HG03108 (cell line): ENCODE measurements at regions not wholly inside any gene's neighbourhood (a gene's known extent, or its start where the extent isn't known, plus 50 kb on each side); places are given as distances from the start of the nearest gene placed in this dataset.
"Not testable (repeated sequence)": the region's sequence is repeated elsewhere in the genome, so short reads cannot be mapped to it uniquely, and the experiment has no call there.

Experiments used
- ATAC-seq: cut with Tn5 transposase; IDR thresholded peaks from one replicate; pipeline ENCODE4 v1.9.1; 2021; ENCODE audit warnings: moderate library complexity; ENCODE audit not compliant: unreplicated experiment

- ATAC-seq = no peak
Measured at GRCh38 chr1:229710746-229711145, 84.7 kb downstream of the URB2 start.

- no peak for ATAC-seq
Measured at GRCh38 chr1:229714306-229714705, 88.3 kb downstream of the URB2 start.

GRCh38 chr1:229714964-229715603 is 89.0 kb downstream of the URB2 start:
- no peak for ATAC-seq

DNA sequence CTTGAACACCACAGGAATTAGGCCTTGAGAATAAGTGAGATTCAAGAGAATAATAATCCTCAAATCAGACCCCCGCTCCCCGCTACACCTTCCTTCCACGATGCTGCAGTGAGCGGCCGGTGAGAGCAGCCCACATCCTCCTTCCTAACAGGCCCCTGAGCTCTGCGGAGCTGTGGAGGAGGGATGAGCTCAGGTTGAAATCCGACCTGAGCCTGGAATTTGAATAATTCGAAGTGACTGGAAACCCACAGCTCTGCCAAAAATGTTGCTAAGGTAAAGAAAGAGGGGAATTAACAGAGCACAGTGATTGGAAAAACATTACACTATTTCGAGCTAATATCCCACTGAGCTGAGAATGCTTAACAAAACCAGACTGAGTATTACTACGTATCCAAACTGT is 90.0 kb downstream of the URB2 start:
- no peak for ATAC-seq

DNA sequence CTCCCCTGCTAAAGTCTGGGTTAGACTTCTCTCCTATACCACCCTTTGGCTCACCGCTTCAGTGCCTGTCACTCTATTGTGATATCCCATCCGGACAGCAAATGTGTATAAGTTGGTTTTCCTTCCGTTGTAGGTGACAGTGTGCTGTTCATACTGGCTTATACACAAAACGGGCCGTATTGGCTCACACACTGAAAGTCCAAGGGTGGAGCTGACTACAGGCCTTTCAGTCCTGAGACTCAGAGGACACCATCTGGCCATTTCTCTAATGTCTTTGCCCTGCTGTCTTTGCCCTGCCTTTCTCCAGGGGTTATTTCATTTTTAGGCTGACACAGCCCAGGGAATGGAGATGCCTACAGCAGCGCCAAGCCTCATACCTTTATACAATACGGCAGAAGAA is 90.7 kb downstream of the URB2 start:
- no peak for ATAC-seq

- ATAC-seq = no peak
Measured at GRCh38 chr1:229717786-229718576, 91.9 kb downstream of the URB2 start.

- no peak for ATAC-seq
Measured at GRCh38 chr1:229726061-229726460, 100.0 kb downstream of the URB2 start.

GRCh38 chr1:229729916-229730315 is 103.9 kb downstream of the URB2 start:
- no peak for ATAC-seq

- ATAC-seq = no peak
Measured at GRCh38 chr1:229730573-229730972, 104.5 kb downstream of the URB2 start.

GRCh38 chr1:229732061-229732460 is 106.0 kb downstream of the URB2 start:
- ATAC-seq = no peak

DNA sequence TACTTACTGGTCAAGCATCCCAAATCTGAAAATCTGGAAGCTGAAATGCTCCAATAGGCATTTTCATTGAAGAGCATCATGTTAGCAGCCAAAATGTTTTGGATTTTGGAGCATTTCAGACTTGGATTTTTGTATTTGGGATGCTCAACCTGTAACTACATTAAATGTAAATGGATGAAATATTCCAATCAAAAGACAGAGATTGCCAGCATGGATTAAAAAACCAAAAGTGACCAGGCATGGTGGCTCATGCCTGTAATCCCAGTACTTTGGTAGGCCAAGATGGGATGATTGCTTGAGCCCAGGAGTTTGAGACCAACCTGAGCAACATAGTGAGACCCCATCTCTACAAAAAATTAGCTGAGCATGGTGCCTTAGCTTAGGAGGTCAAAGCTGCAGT is 110.3 kb downstream of the URB2 start:
- ATAC-seq = no peak

DNA sequence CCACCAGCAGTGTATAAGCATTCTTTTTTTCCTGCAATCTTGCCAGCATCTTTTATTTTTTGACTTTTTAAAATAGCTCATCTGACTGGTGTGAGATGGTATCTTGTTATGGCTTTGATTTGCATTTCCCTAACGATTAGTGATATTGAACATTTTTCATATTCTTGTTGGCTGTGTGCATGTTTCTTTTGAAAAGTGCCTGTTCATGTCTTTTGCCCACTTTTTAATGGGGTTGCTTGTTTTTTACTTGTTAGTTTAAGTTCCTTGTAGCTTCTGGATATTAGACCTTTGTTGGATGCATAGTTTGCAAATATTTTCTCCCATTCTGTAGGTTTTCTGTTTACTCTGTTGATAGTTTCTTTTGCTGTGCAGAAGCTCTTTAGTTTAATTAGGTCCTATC is 116.6 kb downstream of the URB2 start:
- ATAC-seq = not testable (repeated sequence)

- no peak for ATAC-seq
Measured at GRCh38 chr1:229749992-229750391, 123.9 kb downstream of the URB2 start.

GRCh38 chr1:229751610-229752009 is 125.6 kb downstream of the URB2 start:
- ATAC-seq = no peak

DNA sequence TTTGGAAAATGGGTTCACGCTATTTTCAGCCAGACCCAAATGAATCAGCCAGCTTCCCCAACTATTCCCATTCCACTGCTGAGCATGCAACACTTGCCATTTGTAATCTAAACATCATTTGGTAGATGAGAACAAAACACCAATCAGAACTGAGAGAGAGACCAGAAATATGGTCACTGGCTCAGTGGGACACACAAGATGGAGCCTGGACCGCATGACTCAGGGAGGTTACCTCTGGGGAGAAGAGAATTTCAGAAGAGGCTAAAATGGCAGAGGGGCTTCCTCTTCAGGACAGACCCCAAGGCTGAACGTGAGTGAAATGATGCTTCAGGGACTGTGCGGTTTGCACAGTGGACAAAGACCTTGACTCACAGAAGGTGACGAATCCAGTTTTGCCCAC is 126.6 kb downstream of the URB2 start:
- no peak for ATAC-seq

GRCh38 chr1:229753764-229754551 is 127.9 kb downstream of the URB2 start:
- ATAC-seq = no peak

GRCh38 chr1:229756666-229757065 is 130.6 kb downstream of the URB2 start:
- ATAC-seq = no peak

- no peak for ATAC-seq
Measured at GRCh38 chr1:229757226-229757625, 131.2 kb downstream of the URB2 start.

- no peak for ATAC-seq
Measured at GRCh38 chr1:229758101-229759036, 132.3 kb downstream of the URB2 start.

GRCh38 chr1:229759037-229759435 is 133.0 kb downstream of the URB2 start:
- no peak for ATAC-seq

- no peak for ATAC-seq
Measured at GRCh38 chr1:229759586-229759985, 133.5 kb downstream of the URB2 start.
